GM23248 (cell line): ENCODE measurements at regions not wholly inside any gene's neighbourhood (a gene's known extent, or its start where the extent isn't known, plus 50 kb on each side); places are given as distances from the start of the nearest gene placed in this dataset.

Experiments
- EZH2 ChIP-seq: fragments of 200-600 bp; sonication (generic); IDR thresholded peaks from 2 replicates; pipeline ENCODE4 v1.6.1; 2018; ENCODE audit warnings: antibody characterized with exemption, mild to moderate bottlenecking; ENCODE audit not compliant: insufficient read depth, poor library complexity, severe bottlenecking
- EZH2phosphoT487 ChIP-seq: fragments of 200-600 bp; sonication (generic); IDR thresholded peaks from 2 replicates; pipeline ENCODE4 v1.6.1; 2018; ENCODE audit warnings: antibody characterized with exemption, moderate library complexity, mild to moderate bottlenecking, low read depth; ENCODE audit not compliant: insufficient read depth

DNA sequence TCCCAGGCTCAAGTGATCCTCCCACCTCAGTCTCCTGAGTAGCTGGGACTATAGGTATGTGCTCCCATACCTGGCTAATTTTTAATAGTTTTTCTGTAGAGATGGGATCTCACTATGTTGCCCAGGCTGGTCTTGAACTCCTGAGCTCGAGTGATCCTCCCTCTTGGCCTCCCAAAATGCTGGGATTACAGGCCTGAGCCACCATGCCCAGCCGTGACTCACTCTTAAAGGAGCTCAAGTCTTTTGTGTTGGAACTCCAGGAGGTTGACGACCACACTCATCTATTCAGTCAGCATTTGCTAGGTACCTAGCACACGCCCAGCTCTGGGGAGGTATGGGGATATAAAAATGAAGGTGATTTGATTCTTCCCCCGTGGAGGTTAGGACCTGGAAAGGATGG is 62.8 kb downstream of the UTRN start:
- TF ChIP-seq EZH2: no peak
- TF ChIP-seq EZH2phosphoT487: no peak
